ENCODE measurements at regions not wholly inside any gene's neighbourhood (a gene's known extent, or its start where the extent isn't known, plus 50 kb on each side); places are given as distances from the start of the nearest gene placed in this dataset.

GRCh38 chr2:9156483-9156882 is 50.1 kb upstream of the ASAP2 start:
- no peak for DNase-seq

GRCh38 chr2:9154061-9154460 is 52.6 kb upstream of the ASAP2 start:
- DNase-seq = no peak

- DNase-seq = no peak
These were observed 53.0 kb upstream of the ASAP2 start for GRCh38 chr2:9153643-9153980.

GRCh38 chr2:9152975-9153642 is 53.5 kb upstream of the ASAP2 start:
- DNase-seq = no peak

GRCh38 chr2:9150906-9151305 is 55.7 kb upstream of the ASAP2 start:
- no peak for DNase-seq

GRCh38 chr2:9150568-9150900 is 56.1 kb upstream of the ASAP2 start:
- no peak for DNase-seq

GRCh38 chr2:9149726-9150567 is 56.7 kb upstream of the ASAP2 start:
- no peak for DNase-seq

- DNase-seq = no peak
These were observed 57.3 kb upstream of the ASAP2 start for GRCh38 chr2:9149388-9149660.

- DNase-seq = no peak
These were observed 60.0 kb upstream of the ASAP2 start for GRCh38 chr2:9146646-9147045.

GRCh38 chr2:9145752-9146430 is 60.7 kb upstream of the ASAP2 start:
- DNase-seq = no peak

- DNase-seq = no peak
These were observed 61.4 kb upstream of the ASAP2 start for GRCh38 chr2:9145109-9145751.

- no peak for DNase-seq
These were observed 62.0 kb upstream of the ASAP2 start for GRCh38 chr2:9144617-9145016.

GRCh38 chr2:9144046-9144445 is 62.6 kb upstream of the ASAP2 start:
- DNase-seq = no peak

GRCh38 chr2:9143264-9143815 is 63.3 kb upstream of the ASAP2 start:
- DNase-seq = no peak

- DNase-seq = peak; percentile 72
These were observed 63.9 kb upstream of the ASAP2 start for GRCh38 chr2:9142551-9143263.

- no peak for DNase-seq
These were observed 64.7 kb upstream of the ASAP2 start for GRCh38 chr2:9141706-9142460.

GRCh38 chr2:9141091-9141667 is 65.4 kb upstream of the ASAP2 start:
- DNase-seq = no peak

GRCh38 chr2:9140645-9141044 is 66.0 kb upstream of the ASAP2 start:
- DNase-seq = no peak

- DNase-seq = peak; percentile 51
These were observed 66.8 kb upstream of the ASAP2 start for GRCh38 chr2:9139491-9140443.

GRCh38 chr2:9137379-9138150 is 69.0 kb upstream of the ASAP2 start:
- no peak for DNase-seq
